KG1 (cell line): ENCODE measurements at regions not wholly inside any gene's neighbourhood (a gene's known extent, or its start where the extent isn't known, plus 50 kb on each side); places are given as distances from the start of the nearest gene placed in this dataset.
"Not testable (repeated sequence)": the region's sequence is repeated elsewhere in the genome, so short reads cannot be mapped to it uniquely, and the experiment has no call there.

Source experiments
- DNase-seq: peaks from one replicate; lab custom pipeline; 2025; lab: John Stamatoyannopoulos, UW

GRCh38 chr3:144023543-144023942 lies 51.9 kb downstream of the DIPK2A start:
- DNase-seq = not testable (repeated sequence)

- DNase-seq = no peak
Observed at GRCh38 chr3:144028798-144029411, 57.3 kb downstream of the DIPK2A start.

- no peak for DNase-seq
Observed at GRCh38 chr3:144029769-144030168, 58.1 kb downstream of the DIPK2A start.

- no peak for DNase-seq
Observed at GRCh38 chr3:144031938-144032337, 60.3 kb downstream of the DIPK2A start.

GRCh38 chr3:144032531-144033239 lies 61.1 kb downstream of the DIPK2A start:
- no peak for DNase-seq

GRCh38 chr3:144033240-144033589 lies 61.6 kb downstream of the DIPK2A start:
- DNase-seq = peak; percentile 13

GRCh38 chr3:144033863-144034262 lies 62.2 kb downstream of the DIPK2A start:
- no peak for DNase-seq

- DNase-seq = no peak
Observed at GRCh38 chr3:144034715-144035290, 63.2 kb downstream of the DIPK2A start.

GRCh38 chr3:144036498-144036897 lies 64.9 kb downstream of the DIPK2A start:
- no peak for DNase-seq

- DNase-seq = no peak
Observed at GRCh38 chr3:144039661-144040060, 68.0 kb downstream of the DIPK2A start.

- no peak for DNase-seq
Observed at GRCh38 chr3:144041960-144042556, 70.4 kb downstream of the DIPK2A start.

GRCh38 chr3:144045766-144046165 lies 74.1 kb downstream of the DIPK2A start:
- DNase-seq = no peak

- no peak for DNase-seq
Observed at GRCh38 chr3:144049374-144049773, 77.8 kb downstream of the DIPK2A start.

- no peak for DNase-seq
Observed at GRCh38 chr3:144051211-144051610, 79.6 kb downstream of the DIPK2A start.

- no peak for DNase-seq
Observed at GRCh38 chr3:144052275-144052674, 80.7 kb downstream of the DIPK2A start.

- no peak for DNase-seq
Observed at GRCh38 chr3:144053121-144053520, 81.5 kb downstream of the DIPK2A start.

GRCh38 chr3:144054766-144055165 lies 83.1 kb downstream of the DIPK2A start:
- no peak for DNase-seq

GRCh38 chr3:144055604-144056003 lies 84.0 kb downstream of the DIPK2A start:
- no peak for DNase-seq

GRCh38 chr3:144058713-144059112 lies 87.1 kb downstream of the DIPK2A start:
- DNase-seq = no peak

- no peak for DNase-seq
Observed at GRCh38 chr3:144059481-144059880, 87.9 kb downstream of the DIPK2A start.

GRCh38 chr3:144060881-144061280 lies 89.3 kb downstream of the DIPK2A start:
- no peak for DNase-seq

GRCh38 chr3:144063306-144063705 lies 91.7 kb downstream of the DIPK2A start:
- DNase-seq = no peak

- DNase-seq = no peak
Observed at GRCh38 chr3:144067059-144067458, 95.4 kb downstream of the DIPK2A start.
